HEK293 (cell line): ENCODE measurements at regions not wholly inside any gene's neighbourhood (a gene's known extent, or its start where the extent isn't known, plus 50 kb on each side); places are given as distances from the start of the nearest gene placed in this dataset.

Experiments used
- CTCF ChIA-PET: fragments of 350-600 bp; formaldehyde crosslinking; extraction: SDS; loops from one replicate; lab custom pipeline; 2021; ENCODE audit warnings: antibody characterized with exemption; lab: Yijun Ruan, JAX
- POLR2A ChIA-PET: fragments of 300-600 bp; formaldehyde crosslinking; extraction: SDS; loops from one replicate; lab custom pipeline; 2020; ENCODE audit warnings: antibody characterized with exemption, inconsistent platforms; lab: Yijun Ruan, JAX
- H3K27ac ChIP-seq: fragments of 200-500 bp; sonication (Bioruptor generic); 2 replicates; pipeline ENCODE4 v1.5.1; 2014; ENCODE audit warnings: low read depth, low read length, control low read depth, inconsistent platforms; ENCODE audit errors: extremely low read depth
- H3K36me3 ChIP-seq, 2 experiments: fragments of 200-500 bp in 1 of 2; sonication (Bioruptor generic) in 1 of 2; 1 replicate in 1 of 2; 2 replicates in 1 of 2; pipeline ENCODE4 v1.5.1; 2014 to 2017; ENCODE audit warnings: inconsistent platforms in 2 of 2, low read length in 2 of 2; ENCODE audit not compliant: control insufficient read depth in 2 of 2, insufficient read depth in 1 of 2
- H3K4me1 ChIP-seq: fragments of 200-500 bp; sonication (Bioruptor generic); 2 replicates; pipeline ENCODE4 v1.5.1; 2014; ENCODE audit warnings: mild to moderate bottlenecking, low read length, inconsistent platforms; ENCODE audit not compliant: control insufficient read depth, insufficient read depth
- H3K4me3 ChIP-seq: 2 replicates; pipeline ENCODE4 v1.5.1; 2011; ENCODE audit warnings: low read depth, mild to moderate bottlenecking, control low read depth, low read length, moderate library complexity
- H3K9me3 ChIP-seq: fragments of 200-500 bp; sonication (Bioruptor generic); 2 replicates; pipeline ENCODE4 v1.5.1; 2014; ENCODE audit warnings: low read depth, low read length, inconsistent platforms; ENCODE audit not compliant: control insufficient read depth, insufficient read depth
- BCL11B ChIP-seq: fragments of 450-650 bp; formaldehyde crosslinking; IDR thresholded peaks from 2 replicates; pipeline ENCODE4 v1.5.1; 2016; ENCODE audit warnings: low read depth, missing biosample characterization, missing genetic modification characterization
- FEZF1 ChIP-seq: fragments of 450-650 bp; formaldehyde crosslinking; IDR thresholded peaks from 2 replicates; pipeline ENCODE4 v1.5.1; 2016; ENCODE audit warnings: missing biosample characterization, missing genetic modification characterization
- GLI2 ChIP-seq: fragments of 450-650 bp; formaldehyde crosslinking; IDR thresholded peaks from 2 replicates; pipeline ENCODE4; 2017; ENCODE audit warnings: missing biosample characterization, missing genetic modification characterization, low read depth, borderline replicate concordance
- HIC1 ChIP-seq: fragments of 450-650 bp; formaldehyde crosslinking; IDR thresholded peaks from 2 replicates; pipeline ENCODE4 v1.5.1; 2016; ENCODE audit warnings: missing biosample characterization, missing genetic modification characterization
- INSM2 ChIP-seq: fragments of 450-650 bp; formaldehyde crosslinking; IDR thresholded peaks from 2 replicates; pipeline ENCODE4 v1.5.1; 2016; ENCODE audit warnings: missing biosample characterization, missing genetic modification characterization
- PRDM1 ChIP-seq: fragments of 450-650 bp; formaldehyde crosslinking; IDR thresholded peaks from 2 replicates; pipeline ENCODE4; 2016; ENCODE audit warnings: missing biosample characterization, missing genetic modification characterization
- ZBTB20 ChIP-seq: fragments of 450-650 bp; formaldehyde crosslinking; IDR thresholded peaks from 2 replicates; pipeline ENCODE4 v1.5.1; 2016; ENCODE audit warnings: missing biosample characterization, missing genetic modification characterization
- ZBTB49 ChIP-seq: fragments of 450-650 bp; formaldehyde crosslinking; IDR thresholded peaks from 2 replicates; pipeline ENCODE4 v1.5.1; 2016; ENCODE audit warnings: missing biosample characterization, missing genetic modification characterization, low read depth
- ZBTB7A ChIP-seq: fragments of 450-650 bp; formaldehyde crosslinking; IDR thresholded peaks from 2 replicates; pipeline ENCODE4 v1.5.1; 2016; ENCODE audit warnings: low read depth, missing biosample characterization, missing genetic modification characterization
- ZFHX2 ChIP-seq: fragments of 450-650 bp; formaldehyde crosslinking; conservative IDR thresholded peaks from 2 replicates; pipeline ENCODE4 v1.5.1; 2016; ENCODE audit warnings: missing biosample characterization, missing genetic modification characterization
- ZNF133 ChIP-seq: fragments of 450-650 bp; formaldehyde crosslinking; IDR thresholded peaks from 2 replicates; pipeline ENCODE4 v1.5.1; 2016; ENCODE audit warnings: missing biosample characterization, missing genetic modification characterization
- ZNF24 ChIP-seq: fragments of 450-650 bp; formaldehyde crosslinking; IDR thresholded peaks from 2 replicates; pipeline ENCODE4 v1.5.1; 2016; ENCODE audit warnings: missing biosample characterization, missing genetic modification characterization
- ZNF324 ChIP-seq: fragments of 450-650 bp; formaldehyde crosslinking; IDR thresholded peaks from 2 replicates; pipeline ENCODE4 v1.5.1; 2016; ENCODE audit warnings: missing biosample characterization, missing genetic modification characterization
- ZNF473 ChIP-seq: fragments of 450-650 bp; formaldehyde crosslinking; IDR thresholded peaks from 2 replicates; pipeline ENCODE4 v1.5.1; 2017; ENCODE audit warnings: missing biosample characterization, missing genetic modification characterization
- ZNF518A ChIP-seq: fragments of 450-650 bp; formaldehyde crosslinking; conservative IDR thresholded peaks from 2 replicates; pipeline ENCODE4 v1.5.1; 2016; ENCODE audit warnings: low read depth, missing biosample characterization, missing genetic modification characterization
- ZNF561 ChIP-seq: fragments of 450-650 bp; IDR thresholded peaks from 2 replicates; pipeline ENCODE4 v1.5.1; 2018; ENCODE audit warnings: missing biosample characterization, missing genetic modification characterization, borderline replicate concordance
- ZNF580 ChIP-seq: fragments of 450-650 bp; formaldehyde crosslinking; IDR thresholded peaks from 2 replicates; pipeline ENCODE4 v1.5.1; 2016; ENCODE audit warnings: missing biosample characterization, missing genetic modification characterization
- ZNF585B ChIP-seq: fragments of 450-650 bp; formaldehyde crosslinking; IDR thresholded peaks from 2 replicates; pipeline ENCODE4 v1.5.1; 2016; ENCODE audit warnings: missing biosample characterization, missing genetic modification characterization
- ZNF792 ChIP-seq: fragments of 450-650 bp; formaldehyde crosslinking; IDR thresholded peaks from 2 replicates; pipeline ENCODE4 v1.5.1; 2016; ENCODE audit warnings: missing biosample characterization, missing genetic modification characterization
- ZNF830 ChIP-seq: fragments of 450-650 bp; IDR thresholded peaks from 2 replicates; pipeline ENCODE4 v1.5.0; 2018; ENCODE audit warnings: missing biosample characterization, missing genetic modification characterization, low read depth, mild to moderate bottlenecking, moderate library complexity

- no peak for TF ChIP-seq ZNF518A (tag by site-specific recombination)
- no peak for TF ChIP-seq ZBTB49 (tag by site-specific recombination)
- TF ChIP-seq INSM2 (tag by site-specific recombination): no peak
- no peak for TF ChIP-seq GLI2 (tag by site-specific recombination)
Measured at GRCh38 chr12:58310368-58310767, 369.0 kb downstream of the ATP23 start (continued).

- H3K27ac ChIP-seq: no peak overlapping the region
- H3K4me1 ChIP-seq: 0 out of 2 replicates have a peak, but pooled peaks cover 3% of the 10 kb centered on the region
- POLR2A ChIA-PET: no interaction called here
- TF ChIP-seq ZBTB20 (tag by site-specific recombination): no peak
- TF ChIP-seq FEZF1: no peak
- TF ChIP-seq ZNF133 (tag by site-specific recombination): no peak
- no peak for TF ChIP-seq ZNF324
- no peak for TF ChIP-seq ZNF24 (tag by site-specific recombination)
- no peak for TF ChIP-seq ZNF561 (tag by site-specific recombination)
- TF ChIP-seq BCL11B (tag by site-specific recombination): no peak
- no peak for TF ChIP-seq ZNF792 (tag by site-specific recombination)
- no peak for TF ChIP-seq ZNF585B (tag by site-specific recombination)
- no peak for TF ChIP-seq PRDM1 (tag by site-specific recombination)
- TF ChIP-seq ZBTB7A (tag by site-specific recombination): no peak
- no peak for TF ChIP-seq ZNF580 (tag by site-specific recombination)
- no peak for TF ChIP-seq ZNF830
- no peak for TF ChIP-seq HIC1 (tag by site-specific recombination)
- no peak for TF ChIP-seq ZNF473 (tag by site-specific recombination)
- TF ChIP-seq ZFHX2 (tag by site-specific recombination): no peak
- TF ChIP-seq, all 188 proteins: peak for 0
- H3K36me3 ChIP-seq: no peaks in the 10 kb centered on the region
- CTCF ChIA-PET: interaction anchor here (0.7 to 1.4 kb wide), 2 partner anchors 12 to 26 kb away, joined by 3 read pairs; no protein-coding TSS in a partner anchor
- H3K9me3 ChIP-seq: no peaks in the 10 kb centered on the region
- H3K4me3 ChIP-seq: no peak overlapping the region
Measured at GRCh38 chr12:58310809-58311622, 369.6 kb downstream of the ATP23 start.
